ENCODE measurements at regions not wholly inside any gene's neighbourhood (a gene's known extent, or its start where the extent isn't known, plus 50 kb on each side); places are given as distances from the start of the nearest gene placed in this dataset.

GRCh38 chr2:108067820-108068405, 81.6 kb downstream of the SLC5A7 start:
- DNase-seq = no peak

GRCh38 chr2:108069515-108070310, 83.4 kb downstream of the SLC5A7 start:
- DNase-seq = no peak

- DNase-seq = no peak
Measured at GRCh38 chr2:108073415-108074072, 87.2 kb downstream of the SLC5A7 start.

- no peak for DNase-seq
Measured at GRCh38 chr2:108074150-108074549, 87.8 kb downstream of the SLC5A7 start.

- no peak for DNase-seq
Measured at GRCh38 chr2:108074946-108075345, 88.6 kb downstream of the SLC5A7 start.

GRCh38 chr2:108076527-108076926, 90.2 kb downstream of the SLC5A7 start:
- DNase-seq = no peak

GRCh38 chr2:108079736-108080135, 93.4 kb downstream of the SLC5A7 start:
- DNase-seq = no peak

GRCh38 chr2:108080177-108080576, 93.9 kb downstream of the SLC5A7 start:
- no peak for DNase-seq

- no peak for DNase-seq
Measured at GRCh38 chr2:108082978-108083377, 96.7 kb downstream of the SLC5A7 start.

- no peak for DNase-seq
Measured at GRCh38 chr2:108084311-108084710, 98.0 kb downstream of the SLC5A7 start.

- no peak for DNase-seq
Measured at GRCh38 chr2:108092886-108093285, 106.6 kb downstream of the SLC5A7 start.

GRCh38 chr2:108101481-108101880, 115.2 kb downstream of the SLC5A7 start:
- no peak for DNase-seq

GRCh38 chr2:108106731-108107130, 120.4 kb downstream of the SLC5A7 start:
- no peak for DNase-seq

- no peak for DNase-seq
Measured at GRCh38 chr2:108111936-108112335, 125.6 kb downstream of the SLC5A7 start.

GRCh38 chr2:108115868-108116267, 123.9 kb upstream of the SULT1C3 start:
- no peak for DNase-seq

- DNase-seq = no peak
Measured at GRCh38 chr2:108118996-108119395, 120.8 kb upstream of the SULT1C3 start.

GRCh38 chr2:108119492-108119891, 120.3 kb upstream of the SULT1C3 start:
- DNase-seq = no peak

GRCh38 chr2:108124736-108125495, 114.9 kb upstream of the SULT1C3 start:
- no peak for DNase-seq

GRCh38 chr2:108125581-108125980, 114.2 kb upstream of the SULT1C3 start:
- no peak for DNase-seq

- DNase-seq = no peak
Measured at GRCh38 chr2:108128249-108128648, 111.5 kb upstream of the SULT1C3 start.

- DNase-seq = no peak
Measured at GRCh38 chr2:108129636-108130035, 110.1 kb upstream of the SULT1C3 start.

- no peak for DNase-seq
Measured at GRCh38 chr2:108133457-108133856, 106.3 kb upstream of the SULT1C3 start.

- no peak for DNase-seq
Measured at GRCh38 chr2:108139521-108139920, 100.2 kb upstream of the SULT1C3 start.

Data from retina (tissue), 1 donor.